HG03060 (cell line): ENCODE measurements at regions not wholly inside any gene's neighbourhood (a gene's known extent, or its start where the extent isn't known, plus 50 kb on each side); places are given as distances from the start of the nearest gene placed in this dataset.

Experiments used
- ATAC-seq: cut with Tn5 transposase; IDR thresholded peaks from one replicate; pipeline ENCODE4 v1.9.1; 2021; ENCODE audit warnings: low read depth, moderate number of reproducible peaks; ENCODE audit not compliant: unreplicated experiment

DNA sequence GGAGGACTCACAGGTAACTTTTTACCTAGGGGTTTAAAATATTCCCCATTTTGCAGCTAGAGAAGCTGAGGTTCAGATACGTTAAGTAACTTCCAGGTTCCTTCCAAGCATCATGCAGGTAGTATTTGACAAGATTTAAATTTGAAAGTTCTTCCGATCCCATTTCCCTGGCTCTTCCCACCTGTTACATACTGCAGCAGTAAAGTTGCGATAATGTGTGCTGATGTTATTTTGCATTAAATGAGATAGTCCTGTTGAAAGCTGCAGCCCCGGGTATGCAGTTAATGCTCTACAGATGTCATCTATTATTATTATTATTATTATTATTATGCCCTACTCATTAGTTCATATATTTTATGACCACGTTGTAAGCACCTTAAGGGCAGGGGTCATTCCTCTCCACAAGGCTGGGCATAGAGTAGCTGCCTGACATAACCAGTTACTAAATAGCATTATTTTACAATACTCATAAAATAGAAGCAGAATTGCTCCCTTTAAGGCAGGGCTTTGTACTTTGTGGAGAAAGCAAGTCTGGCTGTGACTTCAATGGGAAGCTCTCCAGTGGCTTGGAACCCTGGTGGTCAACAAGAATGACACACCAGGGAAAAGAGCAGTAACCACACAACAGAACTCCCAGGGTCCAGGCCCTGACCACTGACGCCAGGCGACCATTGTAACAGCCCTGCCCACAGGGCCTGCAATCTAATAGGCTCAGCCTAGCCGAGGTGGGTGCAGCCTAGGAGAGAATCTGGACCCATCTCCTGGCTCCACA is 90.8 kb upstream of the CALM2 start:
- no peak for ATAC-seq

DNA sequence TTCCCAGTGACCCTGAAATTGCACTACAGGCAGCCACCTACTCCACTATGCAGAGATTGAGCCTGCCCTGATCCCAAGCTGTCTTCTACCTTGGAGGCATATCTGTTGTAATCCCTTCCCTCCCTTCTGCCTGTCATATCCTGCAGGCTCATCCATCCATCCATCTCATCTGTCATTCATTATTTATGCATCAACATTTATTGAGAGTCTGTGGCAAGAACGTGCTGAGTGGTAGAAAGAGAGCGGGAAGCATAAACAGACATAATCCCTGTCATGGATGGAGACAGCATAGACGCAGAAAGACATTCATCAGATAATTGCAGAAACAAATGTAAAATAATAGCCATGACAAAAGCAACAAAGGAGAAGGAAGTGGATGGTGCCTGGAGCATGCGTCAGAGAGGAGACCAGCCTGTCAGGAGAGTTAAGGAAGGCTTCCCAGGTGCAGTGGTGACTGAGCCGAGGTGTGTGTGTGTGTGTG is 89.5 kb upstream of the CALM2 start:
- ATAC-seq = no peak

DNA sequence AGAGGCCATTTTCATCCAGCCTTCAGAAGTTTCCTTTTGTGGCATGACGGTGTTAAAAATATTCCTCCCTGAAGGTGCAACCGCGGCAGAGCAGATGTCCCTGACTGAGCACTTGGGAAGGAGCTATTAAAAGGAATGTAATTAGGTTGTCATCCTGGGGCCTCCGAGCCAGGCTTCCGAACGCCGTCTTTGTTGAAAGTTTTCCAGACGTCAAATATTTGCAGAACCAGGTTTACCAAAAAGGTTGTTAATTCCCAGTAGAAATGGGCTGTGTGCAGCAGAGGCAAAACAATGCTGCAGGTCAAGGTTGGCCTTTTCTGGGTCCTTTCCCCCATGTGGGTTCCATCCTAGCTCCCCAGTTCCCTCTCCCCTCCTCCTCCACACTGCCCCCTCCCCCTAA is 88.8 kb upstream of the CALM2 start:
- ATAC-seq = no peak

DNA sequence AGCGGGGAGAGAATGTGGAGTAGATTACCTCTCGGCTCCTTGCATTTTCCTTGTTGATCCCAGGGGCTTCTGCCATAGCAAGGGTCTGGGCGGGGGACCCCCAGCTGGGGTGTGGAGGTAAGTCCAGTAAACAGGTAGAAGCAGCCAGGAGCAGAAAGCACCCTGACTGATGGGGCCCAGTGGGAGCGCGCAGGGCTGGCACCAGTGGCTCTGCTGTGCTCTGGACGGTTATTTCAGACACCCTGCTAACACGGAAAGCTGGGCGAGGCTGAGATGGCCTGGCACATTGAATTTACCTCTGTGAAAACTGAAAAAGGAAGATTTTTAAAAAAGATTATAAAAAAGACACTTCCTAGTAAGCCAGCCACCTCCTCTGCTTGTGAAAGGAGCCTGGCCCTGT is 88.4 kb upstream of the CALM2 start:
- no peak for ATAC-seq

DNA sequence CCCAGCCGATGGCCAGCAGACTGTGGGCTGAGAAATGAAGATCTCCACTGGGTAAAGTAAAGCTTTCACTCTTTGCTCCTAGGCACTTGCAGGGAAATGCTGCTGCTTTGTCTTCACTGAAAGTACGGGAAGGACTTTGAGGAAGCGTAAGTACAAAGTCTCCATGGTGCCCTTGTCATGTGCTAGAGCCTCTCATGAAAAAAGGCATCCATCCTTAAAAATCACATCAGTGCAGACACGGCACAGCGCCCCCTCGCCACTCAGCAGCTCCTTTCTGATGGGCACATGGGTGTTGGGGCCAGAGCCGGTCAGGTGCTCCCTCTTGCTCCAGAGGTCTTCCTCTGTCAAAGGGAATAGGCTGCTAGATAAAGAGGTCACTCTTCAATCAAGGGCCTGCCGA is 87.8 kb upstream of the CALM2 start:
- no peak for ATAC-seq

DNA sequence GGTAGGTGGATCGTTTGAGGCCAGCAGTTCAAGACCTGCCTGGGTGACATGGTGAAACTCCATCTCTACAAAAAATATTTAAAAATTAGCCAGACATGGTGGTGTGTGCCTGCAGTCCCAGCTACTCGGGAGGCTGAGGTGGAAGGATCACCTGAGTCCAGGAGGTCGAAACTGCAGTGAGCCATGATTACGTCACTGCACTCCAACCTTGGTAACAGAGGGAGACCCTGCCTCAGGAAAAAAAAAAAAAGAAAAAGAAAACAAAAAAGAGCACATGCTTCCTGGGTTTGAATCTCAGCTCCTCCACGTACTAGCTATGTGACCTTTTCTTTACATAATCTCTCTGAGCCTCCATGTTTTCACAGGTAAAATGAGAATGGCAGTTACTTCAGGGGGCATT is 86.3 kb upstream of the CALM2 start:
- no peak for ATAC-seq

DNA sequence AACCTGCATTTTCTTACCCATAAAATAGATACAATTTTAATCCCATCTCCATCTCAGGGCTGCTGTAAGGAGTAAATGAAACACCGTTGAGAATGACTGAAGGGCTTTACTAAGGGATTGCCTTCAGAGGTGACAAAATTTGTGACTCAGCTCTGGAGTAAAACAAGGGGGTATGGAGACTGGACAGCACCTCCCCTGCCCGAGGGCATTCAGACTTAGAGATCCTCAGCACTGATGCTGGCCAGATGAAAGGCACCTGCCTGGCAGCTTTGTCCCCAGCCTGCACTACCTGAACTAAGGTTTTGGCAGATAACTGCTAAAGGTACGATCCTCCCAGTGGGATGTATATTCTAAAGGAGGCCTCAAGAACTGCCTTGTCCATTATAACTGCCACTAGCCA is 84.7 kb upstream of the CALM2 start:
- no peak for ATAC-seq

DNA sequence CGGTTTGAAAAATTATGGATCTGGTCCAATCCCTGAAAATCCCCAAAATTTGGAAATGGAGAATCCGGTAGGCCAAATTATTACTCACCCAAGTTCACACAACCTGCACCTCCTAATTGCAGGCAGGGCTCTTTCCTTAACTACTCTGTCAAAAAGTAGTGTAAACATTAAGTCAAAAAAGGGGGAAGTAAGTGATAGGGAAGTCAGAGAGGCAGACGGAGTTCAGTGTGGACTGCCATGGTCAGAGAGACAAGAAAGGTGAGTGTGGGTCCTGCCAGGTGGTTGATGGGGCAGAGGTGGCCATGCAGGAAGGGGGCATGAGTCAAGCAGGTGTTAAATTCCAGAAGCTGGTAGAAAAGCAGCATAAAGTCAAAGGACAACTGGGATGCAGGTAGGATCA is 83.5 kb upstream of the CALM2 start:
- ATAC-seq = no peak

DNA sequence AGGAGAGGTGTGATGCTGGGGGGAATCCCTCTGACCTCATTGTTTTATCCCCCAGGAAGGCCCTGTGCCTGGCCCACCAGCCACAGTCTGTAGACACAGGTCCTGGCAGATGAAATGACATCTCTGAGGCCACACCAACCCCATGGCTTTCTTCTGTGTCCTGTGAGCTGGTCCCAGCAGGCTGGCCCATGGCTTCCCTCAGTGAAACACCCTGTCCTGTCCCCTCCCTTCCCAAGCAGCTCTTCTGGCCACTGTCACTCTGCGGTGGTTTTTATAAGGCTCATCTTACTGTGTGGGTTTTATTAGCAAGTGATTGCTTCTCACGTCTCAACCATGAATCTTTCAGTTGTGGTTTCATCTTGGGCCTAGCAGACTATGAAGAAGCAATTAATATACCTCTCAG is 81.6 kb upstream of the CALM2 start:
- ATAC-seq = no peak

DNA sequence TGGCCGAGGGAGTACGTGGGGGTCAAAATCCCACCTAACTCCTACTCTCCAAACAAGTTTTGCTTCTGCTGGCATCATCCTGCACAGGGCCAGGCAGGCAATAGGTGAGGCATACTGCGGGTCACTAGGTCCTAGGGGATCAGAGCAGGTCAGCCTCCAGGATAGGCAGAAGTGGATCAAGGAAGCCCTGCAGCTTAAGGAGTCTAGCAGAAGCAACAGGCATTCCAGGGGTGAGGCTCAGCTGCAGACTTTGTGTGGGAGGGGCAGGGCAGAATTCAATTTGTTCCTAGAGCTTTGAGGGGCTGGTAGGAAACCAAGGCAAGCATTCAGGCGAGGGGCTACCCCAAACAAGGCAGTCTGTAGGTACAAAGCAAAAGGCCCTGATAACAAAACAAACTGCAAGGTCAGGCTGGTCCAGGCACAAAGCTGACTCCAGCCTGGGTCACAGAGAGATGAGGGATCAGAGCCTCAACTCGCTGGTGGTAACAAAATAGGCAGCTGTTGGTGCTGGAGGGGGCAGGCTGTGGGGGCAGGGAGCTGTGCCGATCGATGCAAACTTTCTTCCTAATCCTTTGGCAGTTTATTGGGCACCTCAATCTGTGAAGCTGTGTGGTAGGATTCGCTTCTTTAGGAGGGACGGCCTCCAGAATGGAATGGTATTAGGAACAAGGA is 80.2 kb upstream of the CALM2 start:
- no peak for ATAC-seq

DNA sequence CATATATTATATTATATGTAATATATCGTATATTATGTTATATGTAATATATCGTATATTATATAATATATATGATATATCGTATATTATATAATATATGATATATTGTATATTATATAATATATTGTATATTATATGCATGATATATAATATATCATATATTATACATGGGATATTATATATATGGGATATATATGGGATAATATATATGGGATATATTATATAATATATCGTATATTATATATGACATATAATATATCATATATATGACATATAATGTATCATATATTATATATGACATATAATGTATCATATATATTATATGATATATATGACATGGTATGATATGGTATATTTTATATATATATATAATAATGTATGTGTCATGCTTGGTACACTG is 79.5 kb upstream of the CALM2 start:
- no peak for ATAC-seq

DNA sequence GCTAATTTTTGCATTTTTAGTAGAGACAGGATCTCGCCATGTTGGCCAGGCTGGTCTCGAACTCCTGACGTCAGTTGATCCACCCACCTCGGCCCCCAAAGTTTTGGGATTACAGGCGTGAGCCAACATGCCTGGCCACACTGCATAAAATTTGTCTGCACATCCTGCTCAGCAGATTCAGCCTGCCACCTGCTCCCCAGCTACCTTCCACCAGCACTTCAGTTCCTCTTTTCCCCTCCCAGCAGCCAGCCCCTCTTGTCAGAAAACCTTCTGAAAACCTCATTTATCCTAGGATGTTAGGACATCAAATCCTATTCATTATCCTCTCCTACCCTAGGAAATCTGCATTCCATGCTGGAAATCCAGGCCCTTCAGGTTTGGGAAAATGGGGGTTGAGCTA is 78.2 kb upstream of the CALM2 start:
- no peak for ATAC-seq

DNA sequence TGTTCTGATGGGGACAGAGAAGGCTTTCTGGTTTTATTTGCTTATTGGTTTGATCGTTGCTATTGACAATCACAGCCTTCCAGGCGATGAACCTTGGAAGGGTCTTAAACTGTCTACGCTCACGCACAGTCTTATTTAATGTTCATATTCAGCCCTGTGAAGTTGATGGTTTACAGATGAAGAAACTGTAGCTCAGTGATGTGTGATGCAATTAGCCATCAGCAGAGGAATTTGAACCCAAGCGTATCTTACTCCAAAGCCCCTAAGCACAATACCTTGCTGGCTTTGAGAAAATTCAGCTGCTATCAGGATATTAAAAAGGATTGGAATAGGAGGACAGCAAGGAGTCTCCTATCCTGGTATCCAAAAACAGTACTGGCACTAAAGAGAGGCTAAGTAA is 77.1 kb upstream of the CALM2 start:
- no peak for ATAC-seq

DNA sequence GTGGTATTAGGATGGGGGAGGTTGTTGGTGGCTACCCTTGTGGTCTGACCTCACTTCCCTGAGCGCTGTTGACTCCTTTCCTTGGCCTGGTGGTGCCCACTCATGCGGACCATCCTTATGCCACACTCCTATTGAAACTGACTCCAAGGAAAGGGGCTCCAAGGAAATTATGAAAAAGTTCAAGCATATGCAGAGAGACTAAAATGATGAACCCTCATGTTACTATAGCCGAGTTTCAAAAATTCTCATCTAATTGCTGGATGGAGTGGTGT is 75.0 kb upstream of the CALM2 start:
- ATAC-seq = no peak

DNA sequence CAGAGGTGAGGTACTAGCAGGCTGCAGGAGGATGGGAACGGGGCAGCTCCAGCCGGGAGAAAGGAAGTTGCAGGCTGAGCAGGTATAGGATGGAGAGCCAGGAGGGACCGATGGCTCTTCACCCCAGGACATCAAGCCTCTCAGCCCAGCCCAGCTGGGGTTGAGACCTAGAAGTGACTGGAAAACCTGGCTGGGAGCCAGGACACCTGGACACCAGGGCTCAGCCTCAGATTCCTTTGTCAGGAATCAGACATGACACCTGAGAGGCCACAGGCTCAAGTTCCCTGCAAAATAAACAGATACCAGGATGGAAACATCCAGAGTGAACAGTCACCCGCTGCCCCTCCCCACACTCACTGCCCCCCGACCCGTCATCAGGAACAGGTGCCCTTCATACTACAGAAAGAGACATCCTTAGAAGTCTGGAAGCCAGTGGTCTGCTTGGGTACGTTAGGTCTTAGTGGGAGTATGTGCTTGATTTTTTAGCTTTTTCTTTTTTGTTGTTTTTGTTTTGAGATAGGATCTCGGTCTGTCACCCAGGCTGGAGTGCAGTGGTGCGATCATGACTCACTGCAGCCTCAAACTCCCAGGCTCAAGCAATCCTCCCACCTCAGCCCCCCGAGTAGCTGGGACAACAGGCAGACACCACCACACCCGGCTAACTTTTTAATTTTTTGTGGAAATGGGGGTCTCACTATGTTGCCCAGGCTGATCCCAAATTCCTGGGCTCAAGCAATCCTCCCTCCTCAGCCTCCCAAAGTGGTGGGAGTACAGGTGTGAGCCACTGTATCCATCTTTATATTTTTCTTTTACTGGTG is 74.5 kb upstream of the CALM2 start:
- ATAC-seq = no peak

DNA sequence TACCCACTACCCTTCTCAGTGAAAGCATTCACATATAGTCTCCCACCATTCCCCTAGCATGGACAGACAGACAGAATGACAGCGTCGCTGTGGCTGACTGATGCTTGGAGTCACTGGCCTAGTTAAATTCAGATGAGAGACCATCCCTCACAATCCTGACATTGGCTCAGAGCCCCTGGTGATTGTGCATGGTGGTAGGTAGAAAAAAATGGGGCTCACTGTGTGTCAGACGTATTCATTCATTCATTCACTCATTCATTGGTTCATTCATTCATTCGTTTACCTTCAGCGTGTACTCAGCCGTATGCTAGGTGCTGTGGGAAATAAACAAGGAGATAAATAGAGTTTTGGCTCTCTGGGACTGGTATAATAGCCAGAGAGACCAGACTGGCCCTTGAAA is 73.6 kb upstream of the CALM2 start:
- no peak for ATAC-seq

DNA sequence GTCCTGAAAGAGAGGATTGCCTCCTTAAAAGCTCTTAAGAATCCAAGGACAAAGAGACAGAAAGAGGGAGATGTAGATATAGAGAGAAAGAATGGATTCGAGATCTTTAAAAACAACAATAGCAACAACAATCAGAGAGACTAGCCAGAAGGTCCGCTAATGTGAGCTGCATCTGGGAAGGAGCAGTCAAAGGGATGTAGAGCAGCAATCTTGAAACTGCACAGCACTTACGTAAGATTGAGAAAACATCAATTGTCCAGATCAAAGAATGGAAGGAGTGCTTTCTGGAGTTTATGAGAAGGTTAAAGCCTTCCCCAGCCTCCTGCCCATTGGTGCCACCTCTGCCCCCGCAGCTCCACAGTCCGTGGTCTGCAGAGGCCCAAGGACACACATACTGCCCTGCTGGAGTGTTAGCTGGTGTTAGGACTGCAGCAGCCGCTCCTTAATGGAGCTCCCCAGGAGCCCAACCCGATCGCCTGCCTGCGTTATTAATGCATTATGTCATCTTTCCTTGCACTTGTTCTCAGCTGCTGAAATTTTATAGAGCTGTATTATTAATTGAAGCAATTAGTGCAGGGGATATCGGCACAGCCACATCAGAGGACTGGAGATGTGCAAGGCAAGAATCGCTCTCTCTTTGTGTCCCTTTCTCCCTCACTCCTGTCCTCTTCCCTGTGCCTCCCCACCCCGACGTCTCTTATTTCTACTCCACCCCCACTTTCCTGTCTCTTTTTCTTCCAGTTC is 73.0 kb upstream of the CALM2 start:
- no peak for ATAC-seq

DNA sequence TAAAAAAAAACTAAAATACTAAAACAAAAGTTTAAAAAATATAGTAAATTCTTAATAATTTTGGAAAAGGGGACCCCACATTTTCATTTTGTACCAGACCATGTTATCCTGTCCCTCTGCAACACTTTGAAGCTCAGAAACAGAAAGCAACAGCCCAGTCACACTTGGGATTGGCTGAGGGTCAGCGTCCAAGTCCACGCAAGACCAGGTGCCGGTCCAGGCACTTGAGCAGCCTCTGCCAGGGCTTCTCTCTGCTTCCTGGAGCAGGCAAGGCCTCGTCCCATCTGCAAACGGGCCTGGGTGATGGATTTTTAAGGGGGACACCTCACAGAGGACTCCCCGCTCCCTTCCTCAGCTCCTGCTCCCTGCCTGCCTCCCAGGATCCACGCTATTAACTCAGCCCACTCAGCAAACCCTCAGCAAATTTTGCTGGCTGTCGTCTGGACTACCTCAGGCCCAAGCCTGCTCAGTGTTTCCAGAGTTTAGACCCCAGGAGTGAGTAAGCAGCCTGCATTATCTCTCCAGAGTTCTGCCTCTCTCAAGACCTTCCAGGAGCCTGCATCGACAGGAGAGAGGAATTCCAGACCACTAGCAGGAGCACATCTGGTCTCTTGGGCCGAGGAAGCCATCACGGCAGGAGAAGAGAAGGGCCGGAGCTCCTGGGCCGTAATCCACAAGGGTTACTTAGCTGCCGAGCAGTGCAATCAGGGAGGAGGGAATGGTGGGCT is 67.4 kb upstream of the CALM2 start:
- no peak for ATAC-seq

DNA sequence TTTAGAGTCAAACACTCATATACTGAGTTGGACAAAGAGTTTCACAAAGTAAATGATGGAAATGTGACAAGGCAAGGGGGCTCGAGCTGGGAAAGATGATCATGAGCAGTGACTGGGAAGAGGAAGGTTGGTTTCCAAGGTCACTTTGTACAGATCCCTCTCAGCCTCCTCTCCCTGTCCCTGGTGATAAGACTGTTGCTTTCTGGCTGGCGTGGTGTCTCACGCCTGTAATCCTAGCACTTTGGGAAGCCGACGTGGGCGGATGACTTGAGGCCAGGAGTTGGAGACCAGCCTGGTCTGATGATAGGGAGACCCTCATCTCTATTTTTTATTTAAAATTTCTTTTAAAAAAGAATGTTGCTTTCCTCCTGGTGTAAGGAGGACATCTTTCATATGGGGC is 65.4 kb upstream of the CALM2 start:
- ATAC-seq = no peak
